ENCODE measurements at regions not wholly inside any gene's neighbourhood (a gene's known extent, or its start where the extent isn't known, plus 50 kb on each side); places are given as distances from the start of the nearest gene placed in this dataset.

- no peak overlapping the region for H2AFZ ChIP-seq (ENCODE audit: low read length)
- no peaks in the 10 kb centered on the region for H3K23me2 ChIP-seq (ENCODE audit: insufficient read length, low read depth, low read length, poor library complexity, severe bottlenecking)
- DNase-seq = no peak
- H3K79me2 ChIP-seq (ENCODE audit: insufficient read depth, low read length) = no peaks in the 10 kb centered on the region
- H3K27ac ChIP-seq (ENCODE audit: insufficient read length, low read depth, low read length) = no peak overlapping the region
- H2BK5ac ChIP-seq (ENCODE audit: insufficient read length, low read length) = no peak overlapping the region
- no peak overlapping the region for H3K4ac ChIP-seq (ENCODE audit: low read depth, low read length)
- H3K4me1 Mint-ChIP-seq = peaks cover 13 to 17% of the 10 kb centered on the region in 2 experiments
- WGBS (ENCODE audit: extremely low coverage, insufficient read length, low lambda C conversion rate) = no CpG with 5 or more reads among the region's 7 CpGs
- H3K9me3 Mint-ChIP-seq = no peaks in the 10 kb centered on the region; a peak in 1 of 5 replicates
- H2BK20ac ChIP-seq (ENCODE audit: low read depth, low read length, poor library complexity, severe bottlenecking) = no peak overlapping the region
- H4K5ac ChIP-seq (ENCODE audit: insufficient read length, low read depth, low read length) = no peak overlapping the region
- no peak overlapping the region for H2BK15ac ChIP-seq (ENCODE audit: low read depth, low read length)
- no peaks in the 10 kb centered on the region for H3K9me3 ChIP-seq (ENCODE audit: control insufficient read depth, low read depth, low read length)
- H3K79me1 ChIP-seq (ENCODE audit: insufficient read depth, low read depth, low read length, poor library complexity, severe bottlenecking) = no peaks in the 10 kb centered on the region
- no peaks in the 10 kb centered on the region for H3K4me1 ChIP-seq (ENCODE audit: insufficient read depth, low read length)
- H3K4me2 ChIP-seq (ENCODE audit: insufficient read depth, insufficient read length, low read length) = no peak overlapping the region
- H2BK120ac ChIP-seq (ENCODE audit: low read depth, low read length, poor library complexity, severe bottlenecking) = no peak overlapping the region
- H2AK5ac ChIP-seq (ENCODE audit: insufficient read length, low read length) = no peak overlapping the region
- no peak overlapping the region for H3T11ph ChIP-seq (ENCODE audit: low read length)
- no peak overlapping the region for H3K18ac ChIP-seq (ENCODE audit: insufficient read length, low read depth, low read length)
- H3K14ac ChIP-seq (ENCODE audit: insufficient read depth, low read length) = no peak overlapping the region
- no peak overlapping the region for H4K8ac ChIP-seq (replicated peaks; ENCODE audit: insufficient read length, low read depth, low read length)
- no peak overlapping the region for H3K56ac ChIP-seq (ENCODE audit: insufficient read length, low read depth, low read length)
- TF ChIP-seq CTCF (conservative IDR thresholded peaks at IDR 0.05) = no peak
- H3K9ac ChIP-seq (ENCODE audit: extremely low read depth, insufficient read length, low read length) = no peak overlapping the region
- no peak overlapping the region for H3K27ac Mint-ChIP-seq
- H3K27me3 Mint-ChIP-seq (ENCODE audit: low read depth) = no peaks in the 10 kb centered on the region; the same call in 1 of the 2 replicates
- H4K20me1 ChIP-seq (ENCODE audit: control insufficient read depth, insufficient read depth, insufficient read length) = no peaks in the 10 kb centered on the region
- no peak overlapping the region for H3K23ac ChIP-seq (ENCODE audit: insufficient read length, low read depth, low read length)
- no peak overlapping the region for H3K4me3 Mint-ChIP-seq
- no peak overlapping the region for H2BK12ac ChIP-seq (ENCODE audit: insufficient read length, low read depth, low read length)
- H3K36me3 Mint-ChIP-seq (ENCODE audit: insufficient read depth in 1 of 3, low read depth in 3 of 3) = no peaks in the 10 kb centered on the region
- no peaks in the 10 kb centered on the region for H3K27me3 ChIP-seq (ENCODE audit: insufficient read depth, low read length)
- H4K91ac ChIP-seq (ENCODE audit: insufficient read length, low read depth, low read length) = no peak overlapping the region
Observed at GRCh38 chr1:55724551-55725325, 509.6 kb upstream of the USP24 start.

Measured in H9 (cell line).